Coronary artery (tissue), 2 donors: ENCODE measurements at regions not wholly inside any gene's neighbourhood (a gene's known extent, or its start where the extent isn't known, plus 50 kb on each side); places are given as distances from the start of the nearest gene placed in this dataset.
"Not testable (repeated sequence)": the region's sequence is repeated elsewhere in the genome, so short reads cannot be mapped to it uniquely, and the experiment has no call there.

Source experiments
- DNase-seq: peaks from one replicate; pipeline ENCODE4 v3.0.0-alpha.2; 2017; ENCODE audit warnings: low spot score
- H3K27ac ChIP-seq, 2 donors: fragments of 200-600 bp; sonication (generic); one replicate each; pipeline ENCODE4 v1.5.1; 2016 to 2019
- H3K4me3 ChIP-seq: fragments of 200-600 bp; sonication (generic); 2 replicates; pipeline ENCODE4 v1.5.1; 2016; ENCODE audit warnings: mild to moderate bottlenecking, moderate library complexity
- CTCF ChIP-seq: fragments of 200-600 bp; sonication (generic); IDR thresholded peaks from one replicate; pipeline ENCODE4 v1.5.1; 2019; ENCODE audit warnings: antibody characterized with exemption

GRCh38 chr14:76701981-76702380 lies 59.3 kb upstream of the VASH1 start:
- DNase-seq = peak; percentile 97

GRCh38 chr14:76705214-76705613 lies 56.1 kb upstream of the VASH1 start:
- H3K4me3 ChIP-seq = no peak overlapping the region
- no peak for TF ChIP-seq CTCF
- DNase-seq = no peak
- no peak overlapping the region for H3K27ac ChIP-seq

More at GRCh38 chr14:76701981-76702380, 59.3 kb upstream of the VASH1 start:
- peak overlapping the region; percentile 79 to 88 for H3K27ac ChIP-seq
- TF ChIP-seq CTCF = no peak
- H3K4me3 ChIP-seq = peak overlapping the region; percentile 13

GRCh38 chr14:76706207-76706606 lies 55.1 kb upstream of the VASH1 start:
- not testable (repeated sequence) for H3K4me3 ChIP-seq, DNase-seq, H3K27ac ChIP-seq

- H3K4me3 ChIP-seq = no peak overlapping the region
- TF ChIP-seq CTCF = no peak
- H3K27ac ChIP-seq = no peak overlapping the region
- DNase-seq = no peak
Observed at GRCh38 chr14:76706811-76707210, 54.5 kb upstream of the VASH1 start.

GRCh38 chr14:76708028-76708427 lies 53.2 kb upstream of the VASH1 start:
- H3K27ac ChIP-seq = no peak overlapping the region
- H3K4me3 ChIP-seq = no peak overlapping the region
- no peak for DNase-seq
- no peak for TF ChIP-seq CTCF

- no peak for DNase-seq
- no peak for TF ChIP-seq CTCF
- Histone ChIP-seq H3K27ac (no peak overlapping the region), H3K4me3 (no peak overlapping the region)
Observed at GRCh38 chr14:76708771-76709170, 52.5 kb upstream of the VASH1 start.

GRCh38 chr14:76710056-76711010 lies 50.9 kb upstream of the VASH1 start:
- TF ChIP-seq CTCF = peak; percentile 73
- Histone ChIP-seq H3K4me3 (no peak overlapping the region), H3K27ac (no peak overlapping the region)
- DNase-seq = no peak
